HG03025 (cell line): ENCODE measurements at regions not wholly inside any gene's neighbourhood (a gene's known extent, or its start where the extent isn't known, plus 50 kb on each side); places are given as distances from the start of the nearest gene placed in this dataset.

Source experiments
- ATAC-seq: cut with Tn5 transposase; IDR thresholded peaks from one replicate; pipeline ENCODE4 v1.9.1; 2021; ENCODE audit warnings: mild to moderate bottlenecking, moderate library complexity; ENCODE audit not compliant: unreplicated experiment, low FRiP score

GRCh38 chr14:87082917-87083316 lies 910.1 kb downstream of the GALC start:
- ATAC-seq: no peak

- ATAC-seq: no peak
Measured at GRCh38 chr14:87081004-87081403, 912.0 kb downstream of the GALC start.

- ATAC-seq: no peak
Measured at GRCh38 chr14:87080146-87080545, 912.8 kb downstream of the GALC start.

- ATAC-seq: no peak
Measured at GRCh38 chr14:87079416-87079815, 913.6 kb downstream of the GALC start.

GRCh38 chr14:87076922-87077321 lies 916.1 kb downstream of the GALC start:
- no peak for ATAC-seq

- no peak for ATAC-seq
Measured at GRCh38 chr14:87076146-87076545, 916.8 kb downstream of the GALC start.

GRCh38 chr14:87073880-87074570 lies 919.0 kb downstream of the GALC start:
- no peak for ATAC-seq

GRCh38 chr14:87067591-87067990 lies 925.4 kb downstream of the GALC start:
- ATAC-seq: no peak

GRCh38 chr14:87067061-87067460 lies 925.9 kb downstream of the GALC start:
- ATAC-seq: no peak

GRCh38 chr14:87066221-87066817 lies 926.7 kb downstream of the GALC start:
- ATAC-seq: no peak

- no peak for ATAC-seq
Measured at GRCh38 chr14:87065366-87065765, 927.6 kb downstream of the GALC start.

- ATAC-seq: no peak
Measured at GRCh38 chr14:87063181-87063580, 929.8 kb downstream of the GALC start.

- no peak for ATAC-seq
Measured at GRCh38 chr14:87060405-87060804, 932.6 kb downstream of the GALC start.

- no peak for ATAC-seq
Measured at GRCh38 chr14:87059060-87059839, 933.7 kb downstream of the GALC start.

- no peak for ATAC-seq
Measured at GRCh38 chr14:87055007-87055406, 938.0 kb downstream of the GALC start.

GRCh38 chr14:87052646-87053225 lies 940.2 kb downstream of the GALC start:
- ATAC-seq: no peak

- ATAC-seq: no peak
Measured at GRCh38 chr14:87050421-87050820, 942.6 kb downstream of the GALC start.

- no peak for ATAC-seq
Measured at GRCh38 chr14:87049950-87050349, 943.0 kb downstream of the GALC start.

- ATAC-seq: no peak
Measured at GRCh38 chr14:87046960-87047359, 946.0 kb downstream of the GALC start.

GRCh38 chr14:87045956-87046355 lies 947.0 kb downstream of the GALC start:
- ATAC-seq: no peak

- no peak for ATAC-seq
Measured at GRCh38 chr14:87045246-87045645, 947.7 kb downstream of the GALC start.
